GM19468 (cell line): ENCODE measurements at regions not wholly inside any gene's neighbourhood (a gene's known extent, or its start where the extent isn't known, plus 50 kb on each side); places are given as distances from the start of the nearest gene placed in this dataset.

Experiments
- ATAC-seq: cut with Tn5 transposase; IDR thresholded peaks from one replicate; pipeline ENCODE4 v1.9.1; 2021; ENCODE audit warnings: mild to moderate bottlenecking, moderate library complexity, moderate number of reproducible peaks; ENCODE audit not compliant: unreplicated experiment; ENCODE audit errors: extremely low read depth

DNA sequence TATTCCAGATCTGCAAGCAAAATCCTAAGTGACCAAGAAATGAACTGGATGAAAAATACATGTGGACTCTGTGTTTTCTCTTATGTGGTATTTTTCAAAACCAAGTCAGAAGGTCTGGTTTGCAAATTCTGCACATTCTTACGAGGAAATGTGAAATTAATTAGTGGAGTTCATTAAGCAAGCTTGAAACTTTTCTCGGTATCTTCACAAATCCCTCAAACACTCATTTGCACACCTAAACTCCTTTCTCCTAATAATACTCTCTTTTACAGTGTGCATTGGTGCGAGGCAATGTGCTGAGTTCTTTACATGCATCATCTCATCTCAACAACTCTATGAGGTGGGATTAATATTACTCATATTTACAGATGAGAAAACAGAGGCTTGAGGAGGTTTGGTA, 82.1 kb downstream of the MTERF1 start:
- ATAC-seq, result no peak

DNA sequence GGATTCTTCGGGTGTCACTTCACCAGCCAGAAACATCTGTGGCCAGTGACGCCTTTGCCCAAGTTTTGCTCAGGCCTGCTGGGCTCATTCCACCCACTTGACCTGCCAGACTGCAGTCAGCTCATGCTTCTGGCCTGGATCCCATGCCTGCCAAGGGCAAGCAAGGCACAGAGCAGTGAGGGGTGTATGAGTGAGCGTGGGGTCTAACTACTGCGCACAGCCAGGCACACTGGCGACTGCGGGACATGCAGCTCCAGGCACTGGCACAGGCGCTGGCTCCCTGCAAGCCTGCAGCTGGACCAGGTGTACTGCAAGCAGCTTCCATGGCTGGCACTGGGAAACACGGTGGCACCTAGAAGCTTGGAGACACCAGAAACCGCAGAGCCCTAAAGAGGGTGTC, 80.1 kb downstream of the MTERF1 start:
- ATAC-seq, result no peak

DNA sequence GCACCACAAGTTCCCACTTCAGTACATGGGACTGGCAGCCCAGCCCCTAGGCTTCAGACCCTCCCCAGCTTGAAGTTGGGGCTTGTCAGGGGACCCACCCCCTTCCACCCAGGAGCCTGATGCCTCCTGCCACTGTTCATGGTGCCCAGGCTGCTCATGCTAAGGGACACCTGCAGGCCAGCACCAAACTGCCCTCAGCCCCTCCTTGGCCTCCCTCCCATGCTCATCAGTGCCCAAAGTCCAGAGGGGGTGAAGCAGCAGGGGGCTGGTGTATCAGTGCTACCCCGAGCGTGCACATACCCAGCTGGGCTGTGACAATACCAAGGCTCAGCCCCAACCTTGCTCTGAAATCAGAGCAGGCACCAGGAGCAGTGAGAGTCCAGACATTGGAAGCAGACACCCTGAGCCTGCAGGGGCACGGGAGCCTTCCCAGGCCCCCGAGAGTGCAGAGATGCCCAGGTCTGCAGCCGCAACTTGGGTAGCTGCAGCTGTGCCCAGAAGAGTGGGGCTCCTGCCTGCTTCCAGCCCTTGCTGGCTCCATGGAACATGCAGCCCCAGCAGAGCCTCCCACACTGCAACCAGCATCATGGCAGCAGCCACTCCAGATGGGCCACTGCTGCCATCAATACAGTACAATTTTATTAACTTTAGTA, 79.0 kb downstream of the MTERF1 start:
- no peak for ATAC-seq

GRCh38 chr7:91811236-91811635, 69.3 kb downstream of the MTERF1 start:
- no peak for ATAC-seq

- ATAC-seq, result no peak
These were observed 68.9 kb downstream of the MTERF1 start for GRCh38 chr7:91811641-91812040.

- no peak for ATAC-seq
These were observed 68.1 kb downstream of the MTERF1 start for GRCh38 chr7:91812388-91812787.

DNA sequence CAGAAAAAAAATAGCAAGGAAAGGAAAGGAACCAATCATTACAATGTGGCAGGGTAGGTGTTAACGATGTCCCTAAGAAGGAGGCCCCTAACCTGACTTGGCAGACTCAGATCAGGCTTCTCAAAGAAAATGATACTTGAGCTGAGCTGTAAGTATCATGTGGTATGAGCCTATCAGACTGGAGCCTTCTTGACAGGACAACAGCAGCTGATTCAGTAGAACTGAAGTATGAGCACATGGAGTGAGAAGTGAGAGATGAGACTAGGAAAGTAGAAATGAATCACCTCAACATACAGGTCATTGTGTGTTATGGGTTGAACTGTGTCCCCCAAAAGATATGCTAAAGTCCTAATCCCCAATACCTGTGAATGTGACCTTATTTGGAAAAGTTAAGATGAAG, 66.3 kb downstream of the MTERF1 start:
- peak; percentile 26 for ATAC-seq
